WTC11 (cell line): ENCODE measurements at regions not wholly inside any gene's neighbourhood (a gene's known extent, or its start where the extent isn't known, plus 50 kb on each side); places are given as distances from the start of the nearest gene placed in this dataset.

ENCODE experiments used
- ATAC-seq: fragments of 200-7000 bp; cut with Tn5 transposase; 2 replicates; pipeline ENCODE4 v1.10.0; 2021; ENCODE audit warnings: mild to moderate bottlenecking, moderate library complexity
- CTCF ChIA-PET: fragments of 300-600 bp; sonication (Branson Sonifier 250); formaldehyde crosslinking; loops from one replicate; lab custom pipeline; 2021; ENCODE audit warnings: antibody characterized with exemption; lab: Charles Lee
- POLR2A ChIA-PET: fragments of 350-600 bp; sonication (Branson Sonifier 250); formaldehyde crosslinking; loops from one replicate; lab custom pipeline; 2021; ENCODE audit warnings: antibody characterized with exemption; lab: Charles Lee
- DNase-seq: peaks from one replicate; pipeline ENCODE4 v3.0.0; 2021; ENCODE audit warnings: low spot score
- H3K27ac Mint-ChIP-seq: 2 replicates; pipeline ENCODE4 v1.8.0; 2021; ENCODE audit warnings: mixed read lengths
- H3K27me3 Mint-ChIP-seq: 2 replicates; pipeline ENCODE4 v1.8.0; 2021; ENCODE audit warnings: low read depth, mild to moderate bottlenecking, moderate library complexity, mixed read lengths
- H3K36me3 Mint-ChIP-seq: 2 replicates; pipeline ENCODE4 v1.8.0; 2021; ENCODE audit warnings: mixed read lengths
- H3K4me1 Mint-ChIP-seq: 2 replicates; pipeline ENCODE4 v1.8.0; 2022; ENCODE audit warnings: mixed read lengths
- H3K4me3 Mint-ChIP-seq: 2 replicates; pipeline ENCODE4 v1.8.0; 2021; ENCODE audit warnings: mild to moderate bottlenecking, moderate library complexity, mixed read lengths
- H3K9me3 Mint-ChIP-seq: 2 replicates; pipeline ENCODE4 v1.8.0; 2021; ENCODE audit warnings: mixed read lengths
- AFF4 ChIP-seq: sonication (generic); formaldehyde crosslinking; IDR thresholded peaks from 2 replicates; pipeline ENCODE4 v1.8.1; 2023; ENCODE audit warnings: mild to moderate bottlenecking, missing genetic modification reagents, borderline replicate concordance
- ARID4B ChIP-seq: sonication (generic); formaldehyde crosslinking; IDR thresholded peaks from 2 replicates; pipeline ENCODE4 v1.8.0; 2023; ENCODE audit warnings: missing genetic modification reagents, mild to moderate bottlenecking, borderline replicate concordance
- ATF3 ChIP-seq: sonication (generic); formaldehyde crosslinking; conservative IDR thresholded peaks from 2 replicates; pipeline ENCODE4 v1.8.1; 2022; ENCODE audit warnings: mild to moderate bottlenecking, missing genetic modification reagents
- ATF6 ChIP-seq: sonication (generic); formaldehyde crosslinking; IDR thresholded peaks from 2 replicates; pipeline ENCODE4 v1.8.1; 2023; ENCODE audit warnings: mild to moderate bottlenecking, missing genetic modification reagents
- CTCF ChIP-seq: fragments of 200-600 bp; IDR thresholded peaks from 2 replicates; pipeline ENCODE4 v1.8.0; 2022; ENCODE audit warnings: antibody characterized with exemption
- E2F4 ChIP-seq: sonication (generic); formaldehyde crosslinking; IDR thresholded peaks from 2 replicates; pipeline ENCODE4 v1.8.1; 2022; ENCODE audit warnings: low read depth, mild to moderate bottlenecking, moderate library complexity, missing genetic modification reagents, borderline replicate concordance
- ESRRA ChIP-seq: sonication (generic); formaldehyde crosslinking; IDR thresholded peaks from 2 replicates; pipeline ENCODE4 v1.8.1; 2022; ENCODE audit warnings: mild to moderate bottlenecking, missing genetic modification reagents, borderline replicate concordance
- FOXP1 ChIP-seq: sonication (generic); formaldehyde crosslinking; IDR thresholded peaks from 2 replicates; pipeline ENCODE4 v1.8.0; 2022; ENCODE audit warnings: missing genetic modification reagents, mild to moderate bottlenecking, moderate library complexity, borderline replicate concordance
- GTF2I ChIP-seq: fragments of 250-450 bp; sonication (Bioruptor Pico); conservative IDR thresholded peaks from 2 replicates; pipeline ENCODE4 v1.4.0; 2021; ENCODE audit warnings: mild to moderate bottlenecking
- NR3C1 ChIP-seq: sonication (generic); formaldehyde crosslinking; conservative IDR thresholded peaks from 2 replicates; pipeline ENCODE4 v1.8.1; 2023; ENCODE audit warnings: low read depth, mild to moderate bottlenecking, missing genetic modification reagents
- RORB ChIP-seq: fragments of 250-450 bp; sonication (Bioruptor Pico); IDR thresholded peaks from 2 replicates; pipeline ENCODE4 v1.9.0; 2021; ENCODE audit warnings: mild to moderate bottlenecking
- STAT6 ChIP-seq: sonication (generic); formaldehyde crosslinking; conservative IDR thresholded peaks from 2 replicates; pipeline ENCODE4 v1.8.1; 2023; ENCODE audit warnings: mild to moderate bottlenecking, low read depth, missing genetic modification reagents, moderate library complexity
- TP53 ChIP-seq: sonication (generic); formaldehyde crosslinking; IDR thresholded peaks from 2 replicates; pipeline ENCODE4 v1.8.1; 2023; ENCODE audit warnings: mild to moderate bottlenecking, missing genetic modification reagents
- ZNF219 ChIP-seq: sonication (generic); formaldehyde crosslinking; IDR thresholded peaks from 2 replicates; pipeline ENCODE4 v1.8.0; 2023; ENCODE audit warnings: missing genetic modification reagents, mild to moderate bottlenecking, borderline replicate concordance
- ZNF281 ChIP-seq: sonication (generic); formaldehyde crosslinking; IDR thresholded peaks from 2 replicates; pipeline ENCODE4 v1.8.0; 2023; ENCODE audit warnings: mild to moderate bottlenecking, missing genetic modification reagents
- ZNF416 ChIP-seq: fragments of 250-450 bp; sonication (Bioruptor Pico); IDR thresholded peaks from 2 replicates; pipeline ENCODE4 v1.9.0; 2021; ENCODE audit warnings: mild to moderate bottlenecking, inconsistent platforms

GRCh38 chr3:72231439-72232196, 446.7 kb upstream of the PROK2 start:
- H3K36me3 Mint-ChIP-seq: no peaks in the 10 kb centered on the region
- ChIA-PET POLR2A (no interaction called here), CTCF (interaction anchor here (1.7 kb wide), 1 partner anchor 301 kb away, joined by 6 read pairs; no protein-coding TSS in a partner anchor)
- DNase-seq (no peak), ATAC-seq (no peak)
- H3K4me1 Mint-ChIP-seq: peaks cover 6% of the 10 kb centered on the region
- no peak overlapping the region for H3K27ac Mint-ChIP-seq
- no peak overlapping the region for H3K4me3 Mint-ChIP-seq
- H3K27me3 Mint-ChIP-seq: peaks cover 6% of the 10 kb centered on the region
- H3K9me3 Mint-ChIP-seq: peaks cover 9% of the 10 kb centered on the region
- TF ChIP-seq E2F4: no peak
- TF ChIP-seq ATF6 (CRISPR knock-in tag): no peak
- TF ChIP-seq ZNF416 (CRISPR knock-in tag): no peak
- TF ChIP-seq STAT6 (CRISPR knock-in tag): no peak
- no peak for TF ChIP-seq RORB (CRISPR knock-in tag)
- no peak for TF ChIP-seq ARID4B
- TF ChIP-seq ESRRA (CRISPR knock-in tag): no peak
- TF ChIP-seq CTCF: no peak
- TF ChIP-seq ATF3 (CRISPR knock-in tag): no peak
- TF ChIP-seq FOXP1 (CRISPR knock-in tag): no peak
- TF ChIP-seq ZNF219: no peak
- TF ChIP-seq GTF2I (CRISPR knock-in tag): no peak
- no peak for TF ChIP-seq ZNF281
- no peak for TF ChIP-seq AFF4 (CRISPR knock-in tag)
- TF ChIP-seq TP53: no peak
- TF ChIP-seq NR3C1: no peak
